Lung (tissue), 11 donors: ENCODE measurements at regions not wholly inside any gene's neighbourhood (a gene's known extent, or its start where the extent isn't known, plus 50 kb on each side); places are given as distances from the start of the nearest gene placed in this dataset.

Experiments
- ATAC-seq: fragments of 200-7000 bp; cut with Tn5 transposase; one replicate; pipeline ENCODE4 v1.9.1; 2020; ENCODE audit warnings: moderate number of reproducible peaks; ENCODE audit not compliant: insufficient read depth, low FRiP score
- DNase-seq, 3 donors: peaks; one replicate each; pipeline ENCODE4 v3.0.0-alpha.2; 2013 to 2017
- H3K27ac ChIP-seq, 2 donors: one replicate each; pipeline ENCODE4 v1.5.1; 2013; ENCODE audit warnings: mild to moderate bottlenecking in 2 of 2, moderate library complexity in 2 of 2, control low read depth in 1 of 2, inconsistent platforms in 1 of 2, low read depth in 1 of 2, low read length in 1 of 2
- H3K27me3 ChIP-seq, 3 donors: one replicate each; pipeline ENCODE4 v1.5.1; 2013; ENCODE audit warnings: low read length in 2 of 3; ENCODE audit not compliant: control insufficient read depth in 3 of 3, insufficient read depth in 3 of 3
- H3K36me3 ChIP-seq, 4 donors: one replicate each; pipeline ENCODE4 v1.5.1; 2013; ENCODE audit warnings: low read length in 4 of 4, mild to moderate bottlenecking in 1 of 4, moderate library complexity in 1 of 4; ENCODE audit not compliant: control insufficient read depth in 4 of 4, insufficient read depth in 4 of 4
- H3K4me1 ChIP-seq, 5 donors: one replicate each; pipeline ENCODE4 v1.5.1; 2013; ENCODE audit warnings: low read length in 5 of 5, mild to moderate bottlenecking in 2 of 5, moderate library complexity in 1 of 5; ENCODE audit not compliant: control insufficient read depth in 5 of 5, insufficient read depth in 5 of 5
- H3K4me3 ChIP-seq: one replicate; pipeline ENCODE4 v1.5.1; 2013; ENCODE audit warnings: mild to moderate bottlenecking, control low read depth, moderate library complexity
- H3K9ac ChIP-seq, 2 donors: one replicate each; pipeline ENCODE4 v1.5.1; 2013; ENCODE audit warnings: low read length in 2 of 2, control low read depth in 1 of 2; ENCODE audit not compliant: insufficient read depth in 1 of 2
- H3K9me3 ChIP-seq, 4 donors: one replicate each; pipeline ENCODE4 v1.5.1; 2013; ENCODE audit warnings: low read length in 3 of 4, mild to moderate bottlenecking in 1 of 4, moderate library complexity in 1 of 4; ENCODE audit not compliant: control insufficient read depth in 4 of 4, insufficient read depth in 3 of 4
- CTCF ChIP-seq: IDR thresholded peaks from 2 replicates; pipeline ENCODE4 v1.5.1; 2012; ENCODE audit warnings: mild to moderate bottlenecking; ENCODE audit errors: control extremely low read depth, extremely low read depth
- WGBS, 2 donors: extraction: QIAGEN DNeasy Blood & Tissue Kit; methylation state at CpG; one replicate each; pipeline ENCODE4 v1.1.7; 2013; 5-methylcytosine and 5-hydroxymethylcytosine counted together
- donor health status: control.
- donor health status: control.
- donor health status: Bipolar disorder and iron deficiency.
- donor health status: healthy.
- donor health status: DM: yes; HTN: yes; CAD: no.

GRCh38 chr10:2225609-2226008 is 488.3 kb upstream of the ADARB2 start:
- no peak for ATAC-seq
- Histone ChIP-seq H3K4me3 (no peak overlapping the region), H3K27me3 (no peaks in the 10 kb centered on the region), H3K27ac (no peak overlapping the region), H3K36me3 (no peaks in the 10 kb centered on the region), H3K9me3 (peaks cover 0 to 5% (median 0%) of the 10 kb centered on the region in 4 donors), H3K9ac (no peak overlapping the region), H3K4me1 (peaks cover 0 to 7% (median 0%) of the 10 kb centered on the region in 5 donors)
- WGBS, 2 donors, result 74 to 75% methylated on average over 10 of the region's 10 CpGs
- no peak for DNase-seq
- TF ChIP-seq CTCF, result no peak

GRCh38 chr10:2223548-2224320 is 486.4 kb upstream of the ADARB2 start:
- TF ChIP-seq CTCF, result no peak
- Histone ChIP-seq H3K9ac (no peak overlapping the region), H3K36me3 (no peaks in the 10 kb centered on the region)

GRCh38 chr10:2222631-2223030 is 485.3 kb upstream of the ADARB2 start:
- Histone ChIP-seq H3K27ac (no peak overlapping the region), H3K4me1 (peaks cover 0 to 7% (median 0%) of the 10 kb centered on the region in 5 donors), H3K9ac (no peak overlapping the region), H3K27me3 (peaks cover 0 to 5% (median 0%) of the 10 kb centered on the region in 3 donors), H3K36me3 (no peaks in the 10 kb centered on the region), H3K9me3 (peaks cover 0 to 5% (median 0%) of the 10 kb centered on the region in 4 donors), H3K4me3 (no peak overlapping the region)
- no peak for ATAC-seq
- WGBS, 2 donors, result 82 to 84% methylated on average over 6 of the region's 6 CpGs
- DNase-seq, result no peak
- no peak for TF ChIP-seq CTCF

More at GRCh38 chr10:2223548-2224320, 486.4 kb upstream of the ADARB2 start:
- DNase-seq, result no peak
- Histone ChIP-seq H3K4me1 (peaks cover 0 to 7% (median 0%) of the 10 kb centered on the region in 5 donors), H3K4me3 (no peak overlapping the region), H3K27me3 (peaks cover 0 to 5% (median 0%) of the 10 kb centered on the region in 3 donors), H3K9me3 (peaks cover 0 to 5% (median 0%) of the 10 kb centered on the region in 4 donors), H3K27ac (no peak overlapping the region)
- 86 to 90% methylated on average over 8 of the region's 8 CpGs for WGBS, 2 donors
- no peak for ATAC-seq
